Activated T-helper 1 cell treated with Interleukin-2 at 50 U/mL for 16 hours (primary cell): ENCODE measurements at regions not wholly inside any gene's neighbourhood (a gene's known extent, or its start where the extent isn't known, plus 50 kb on each side); places are given as distances from the start of the nearest gene placed in this dataset.

Experiments used
- DNase-seq: peaks from one replicate; pipeline ENCODE4 v3.0.0-alpha.2; 2020; ENCODE audit warnings: low read depth

DNA sequence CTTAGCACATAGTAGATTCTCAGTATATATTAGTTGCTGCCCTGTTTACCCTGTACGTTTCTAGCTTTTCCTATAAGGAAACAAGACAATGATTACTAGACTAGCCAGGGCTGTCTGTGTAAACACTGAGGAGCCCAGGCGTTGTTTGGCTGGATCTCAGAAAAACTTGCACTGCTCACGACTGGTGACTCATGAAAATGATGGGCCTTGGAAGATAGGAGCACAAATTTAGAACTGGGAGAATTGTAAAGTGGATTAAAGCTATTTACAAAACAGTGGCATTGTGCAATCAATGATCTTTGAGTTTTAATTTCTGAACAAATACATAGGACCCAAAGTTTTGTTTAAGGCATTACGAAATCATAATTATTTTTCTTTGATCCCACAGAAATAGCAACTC, 276.9 kb downstream of the FAM76B start:
- no peak for DNase-seq

DNA sequence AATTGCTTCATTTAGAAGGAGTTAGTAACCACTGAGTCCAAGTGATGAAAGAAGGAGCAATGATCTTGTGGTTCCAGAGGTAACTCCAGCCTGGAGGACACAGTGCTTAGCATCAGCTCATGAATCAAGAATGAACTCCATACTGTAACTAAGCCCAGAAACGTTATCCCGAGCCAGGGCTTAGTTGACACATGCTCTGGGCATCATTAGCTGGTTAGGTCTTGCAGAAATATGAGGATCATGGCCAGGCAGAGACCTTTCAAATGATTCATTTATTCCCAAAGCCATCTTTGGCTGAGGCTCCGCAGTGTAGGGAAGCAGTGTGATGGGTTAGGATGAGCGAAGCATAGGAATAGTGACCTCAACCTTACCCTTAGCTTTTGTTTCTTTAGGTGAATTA, 277.4 kb downstream of the FAM76B start:
- no peak for DNase-seq

DNA sequence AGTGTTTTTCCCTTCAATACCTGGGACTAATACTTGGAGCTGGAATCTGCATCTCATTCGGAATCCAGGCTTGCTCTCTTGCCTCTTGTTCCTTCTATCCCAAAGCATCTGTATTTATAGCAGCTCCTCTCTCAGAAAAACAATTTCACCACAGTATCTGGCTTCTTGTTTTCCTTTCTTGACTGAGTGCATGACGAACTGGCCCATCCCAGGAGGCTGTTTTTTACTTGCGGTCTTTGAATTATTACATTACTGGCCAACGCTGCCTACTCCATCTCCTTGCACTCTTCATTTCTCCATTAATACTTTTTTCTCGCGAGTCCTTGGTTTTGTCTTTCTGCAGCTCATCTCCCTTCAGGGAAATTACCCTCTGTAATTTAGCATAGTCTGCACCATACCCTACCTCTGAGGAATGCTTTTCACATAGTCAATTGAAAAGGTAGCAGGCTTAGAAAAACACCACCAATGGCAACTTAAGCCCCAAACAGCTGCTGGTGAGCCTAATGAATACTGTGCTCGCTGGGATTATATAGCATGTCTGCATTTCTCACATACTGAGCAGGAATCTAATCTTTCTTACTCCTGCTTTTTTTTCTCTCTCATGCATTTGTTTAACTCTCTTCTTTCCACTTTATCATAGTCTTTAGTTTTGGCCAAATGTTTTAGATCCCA, 277.4 kb upstream of the SESN3 start:
- no peak for DNase-seq

DNA sequence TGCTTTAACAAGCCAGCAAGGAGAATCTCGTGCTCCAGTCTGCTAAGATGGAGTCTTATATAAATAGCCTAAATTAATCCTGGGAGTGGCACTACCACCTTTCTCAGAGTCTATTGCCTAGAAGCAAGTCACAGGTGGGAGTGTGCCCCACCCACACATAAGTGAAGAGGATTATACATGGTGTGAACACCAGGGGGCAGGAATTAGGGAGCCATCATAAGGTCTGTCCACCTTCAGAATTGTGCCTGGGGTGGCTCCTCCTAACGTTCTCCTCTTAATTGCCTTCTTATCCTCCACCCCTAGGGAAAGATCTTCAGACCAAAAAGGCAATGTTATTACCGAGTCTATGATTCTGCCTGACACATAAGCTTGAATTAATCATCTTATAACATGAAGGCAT, 276.8 kb upstream of the SESN3 start:
- no peak for DNase-seq

DNA sequence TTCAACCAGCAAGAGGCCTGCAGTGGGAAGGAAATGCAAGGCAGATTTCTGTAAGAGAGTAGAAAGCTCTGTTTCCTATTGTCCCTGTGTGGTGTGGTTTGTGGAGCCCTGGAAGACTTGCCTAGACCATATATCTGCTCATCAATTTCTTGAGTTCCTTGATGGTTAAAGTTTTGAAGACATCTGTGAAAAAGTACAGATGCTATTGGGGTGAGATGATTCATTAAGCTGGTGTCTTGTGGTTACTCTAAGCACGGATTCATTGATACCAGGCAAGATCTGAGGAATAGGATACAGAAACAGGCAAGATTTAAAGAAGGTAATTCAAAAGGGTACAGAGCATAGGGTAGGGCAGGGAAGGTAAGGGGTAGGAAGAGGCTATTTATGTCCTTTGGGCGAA, 275.8 kb upstream of the SESN3 start:
- no peak for DNase-seq

DNA sequence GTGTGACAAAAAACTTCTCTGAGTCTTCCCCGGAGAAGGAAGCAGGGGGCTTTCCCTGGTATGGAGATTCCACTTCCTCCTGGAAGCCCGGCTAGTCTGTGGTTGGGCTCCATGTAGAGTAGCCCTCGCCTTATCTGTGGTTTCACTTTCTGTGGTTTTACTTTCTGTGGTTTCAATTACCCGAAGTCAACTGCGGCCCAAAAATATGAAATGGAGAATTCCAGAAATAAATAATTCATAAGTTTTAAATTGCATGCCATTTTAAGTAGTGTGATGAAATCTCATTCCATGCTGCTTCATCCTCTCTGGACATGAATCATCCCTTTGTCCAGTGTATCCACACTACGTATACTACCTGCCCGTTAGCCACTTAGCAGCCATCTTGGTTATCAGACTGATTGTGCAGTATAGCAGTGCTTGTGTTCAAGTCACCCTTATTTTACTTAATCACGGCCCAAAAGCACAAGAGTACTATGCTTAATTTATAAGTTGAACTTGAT, 275.0 kb upstream of the SESN3 start:
- no peak for DNase-seq

DNA sequence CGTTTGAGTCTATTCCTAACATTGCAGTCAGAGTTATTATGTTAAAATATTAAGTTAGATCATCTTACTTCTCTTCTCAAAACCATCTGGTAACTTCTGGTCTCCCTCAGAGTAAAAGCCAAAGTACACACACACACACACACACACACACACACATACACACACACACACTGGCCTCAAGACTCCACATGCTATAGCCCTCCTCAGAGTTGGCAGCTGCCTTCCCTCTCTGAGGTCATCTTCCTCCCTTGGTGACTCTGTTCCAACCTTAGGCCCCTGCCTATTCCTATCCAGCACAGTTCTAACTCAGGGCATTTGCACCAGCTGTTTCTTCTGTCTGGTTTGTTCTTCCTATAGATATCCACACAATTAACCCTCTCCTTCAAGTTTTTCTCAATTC, 272.0 kb upstream of the SESN3 start:
- no peak for DNase-seq

DNA sequence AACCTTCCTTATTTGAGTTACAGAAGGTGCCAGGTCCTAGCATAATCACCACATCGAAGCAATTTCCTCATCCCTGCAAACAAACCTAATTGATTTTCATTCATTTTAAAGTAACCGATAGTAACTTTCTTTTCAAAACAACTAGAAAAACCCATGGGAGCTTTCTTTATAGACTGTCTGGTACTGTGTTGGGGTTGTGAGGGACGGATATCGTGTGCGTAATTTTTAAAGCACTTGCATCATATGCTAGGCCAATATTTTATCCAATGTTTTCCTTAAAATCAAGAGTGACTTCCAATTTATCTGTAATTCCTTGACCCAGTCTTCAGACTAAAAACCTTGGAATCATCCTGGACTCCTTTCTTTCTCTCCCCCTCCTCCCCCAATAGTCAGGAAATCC, 271.5 kb upstream of the SESN3 start:
- DNase-seq = no peak

DNA sequence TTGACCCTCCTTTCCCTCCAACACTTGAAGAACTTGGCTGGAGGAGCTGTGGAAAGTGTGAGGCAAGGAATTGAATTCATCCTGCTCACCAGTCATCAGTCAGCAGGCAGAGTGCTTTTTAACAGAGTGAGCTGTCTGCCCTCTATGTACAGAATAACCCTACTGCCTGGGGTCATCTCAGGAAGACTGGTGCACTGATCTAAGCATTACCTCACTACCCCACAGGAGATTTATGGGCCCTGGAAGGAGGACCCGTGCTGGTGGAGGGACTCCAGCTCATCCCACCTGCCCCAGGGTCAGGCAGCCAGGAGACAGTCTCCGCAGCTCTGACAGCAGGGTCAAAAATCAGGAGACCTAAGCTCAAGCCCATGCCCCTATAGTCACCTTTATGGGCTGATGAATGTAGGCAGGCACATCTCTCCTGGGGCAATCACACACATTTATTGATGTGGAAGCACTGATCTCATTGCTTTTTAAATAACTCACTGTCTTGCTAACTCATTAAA, 270.8 kb upstream of the SESN3 start:
- DNase-seq = no peak

DNA sequence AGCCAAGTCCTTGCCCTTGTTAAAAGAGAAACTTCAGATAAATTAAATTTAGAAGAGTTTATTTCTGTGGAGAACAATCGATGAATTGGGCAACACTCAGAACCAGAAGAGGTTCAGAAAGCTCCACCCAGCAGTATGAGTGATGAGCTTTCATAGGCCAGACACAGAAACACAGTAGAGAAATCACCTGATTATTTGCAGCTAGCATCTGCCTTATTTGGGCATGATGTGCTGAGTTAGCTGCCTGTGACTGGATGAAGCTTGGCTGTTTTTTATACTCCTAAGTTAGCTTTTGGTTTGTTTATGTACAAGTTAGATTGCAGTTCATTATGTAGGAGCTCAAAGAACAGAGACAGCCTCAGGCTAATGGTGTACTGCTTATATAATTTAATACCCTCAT, 269.5 kb upstream of the SESN3 start:
- DNase-seq = no peak

DNA sequence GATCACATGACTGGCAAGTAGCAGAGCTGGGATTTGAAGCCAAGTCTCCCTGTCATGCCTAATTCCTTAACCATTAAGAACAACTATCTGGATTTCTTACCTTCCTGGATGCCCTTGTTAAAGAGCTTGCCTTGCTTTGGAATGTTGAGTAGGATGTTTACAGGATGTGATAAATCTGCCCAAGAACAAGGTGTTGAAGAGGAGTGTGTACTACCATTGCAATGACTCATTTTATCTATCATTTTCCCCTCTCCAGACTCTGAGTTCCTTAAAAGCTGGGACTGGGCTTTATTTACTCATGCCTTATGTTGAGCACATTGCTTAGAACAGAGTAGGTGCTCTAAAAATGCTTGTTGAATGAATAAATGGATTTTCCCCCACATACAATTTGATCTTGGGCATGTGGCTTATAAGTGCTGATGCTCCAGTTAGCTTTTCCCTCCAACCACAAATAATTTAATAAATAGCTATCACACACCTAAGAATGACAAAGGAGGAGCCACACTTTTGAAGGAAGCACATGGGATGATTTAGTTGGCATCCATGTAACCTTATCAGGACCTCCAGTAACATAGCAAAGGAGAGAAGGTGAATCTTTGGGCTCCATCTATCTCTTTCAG, 268.6 kb upstream of the SESN3 start:
- DNase-seq = no peak

DNA sequence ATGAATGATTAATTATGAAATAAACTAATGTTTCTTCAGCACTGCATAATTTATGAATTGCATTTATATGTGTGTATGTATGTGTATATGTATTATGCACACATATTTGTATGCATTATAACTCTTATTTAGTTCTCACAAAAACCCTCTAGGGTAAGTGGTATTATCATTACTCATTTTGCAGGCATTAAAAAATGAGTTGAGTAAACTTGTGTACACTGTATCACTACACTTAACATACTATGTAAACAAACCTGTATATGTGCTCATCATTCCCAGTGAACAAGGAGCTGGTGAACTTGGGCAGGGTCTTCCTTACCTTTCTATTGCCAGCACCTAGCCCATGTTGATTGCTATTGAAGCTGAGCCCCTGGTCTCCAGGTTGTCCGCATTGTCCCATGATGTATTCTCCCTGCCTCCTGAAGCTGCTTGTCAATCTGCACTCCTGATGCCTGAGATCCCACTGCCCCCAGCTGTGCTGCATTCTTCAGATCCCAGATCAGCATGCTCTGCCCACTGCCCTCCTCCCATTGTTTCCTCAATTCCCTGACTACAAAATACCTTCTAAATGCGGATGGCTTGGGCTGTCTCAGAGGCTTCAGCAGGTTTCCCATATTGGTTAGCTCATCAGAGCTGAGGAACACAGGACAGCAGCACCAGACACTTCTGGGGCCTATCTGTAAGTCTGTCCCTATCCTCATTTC, 267.9 kb upstream of the SESN3 start:
- no peak for DNase-seq

DNA sequence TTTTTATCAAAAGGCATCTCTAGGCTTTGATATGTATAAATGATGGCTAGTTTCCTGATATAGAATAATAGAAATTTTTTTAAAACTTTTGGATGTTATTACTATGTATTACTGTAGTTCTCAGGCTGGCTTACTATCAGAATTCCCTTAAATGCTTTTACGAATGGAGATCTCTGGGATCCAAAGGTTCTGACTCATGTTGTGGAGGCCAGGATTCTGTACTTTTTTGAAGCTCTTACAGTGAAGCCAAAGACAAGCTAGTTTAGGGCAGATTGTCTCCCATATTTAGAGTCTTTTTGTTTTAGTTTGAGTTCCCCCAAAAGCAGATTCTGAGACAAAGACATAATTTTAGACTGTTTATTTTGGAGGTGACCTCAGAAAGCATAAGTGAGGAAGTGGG, 265.9 kb upstream of the SESN3 start:
- no peak for DNase-seq

DNA sequence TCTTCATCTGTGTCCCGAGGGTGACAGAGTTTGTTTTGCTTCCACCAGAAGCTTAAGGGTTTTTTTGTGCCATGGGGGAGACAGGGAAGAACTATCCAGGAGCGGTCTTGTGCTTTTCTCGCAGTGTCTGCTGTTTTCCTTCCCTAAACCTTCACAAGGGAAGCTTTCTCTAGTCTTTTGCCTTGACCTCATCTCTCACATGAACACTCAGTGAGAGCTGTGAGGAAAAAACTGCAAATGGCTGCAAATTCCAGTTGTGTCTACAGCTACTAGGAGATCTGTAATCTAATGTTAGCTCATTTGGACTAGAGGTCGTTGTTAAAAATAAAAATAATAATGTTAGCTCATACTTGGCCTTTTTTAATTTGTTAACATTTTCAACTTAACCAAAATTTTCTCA, 264.7 kb upstream of the SESN3 start:
- no peak for DNase-seq

DNA sequence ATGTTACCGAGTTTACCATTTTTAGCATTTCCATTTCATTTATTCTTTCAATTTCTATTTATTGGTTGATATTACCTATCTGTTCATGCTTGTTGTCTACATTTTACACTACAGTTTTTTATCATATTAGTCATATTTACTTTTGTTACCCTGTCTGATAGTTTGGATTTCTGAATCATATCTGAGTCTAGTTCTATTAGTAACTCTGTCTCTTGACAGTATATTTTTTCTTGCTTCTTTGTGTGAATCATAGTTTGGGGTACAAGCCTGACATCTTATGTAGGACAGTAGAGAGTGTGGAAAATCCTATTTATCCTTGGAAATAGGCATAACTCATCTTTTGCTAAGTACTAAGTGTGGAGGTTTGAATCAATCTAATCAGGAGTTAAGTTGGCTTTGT, 263.9 kb upstream of the SESN3 start:
- DNase-seq = no peak

DNA sequence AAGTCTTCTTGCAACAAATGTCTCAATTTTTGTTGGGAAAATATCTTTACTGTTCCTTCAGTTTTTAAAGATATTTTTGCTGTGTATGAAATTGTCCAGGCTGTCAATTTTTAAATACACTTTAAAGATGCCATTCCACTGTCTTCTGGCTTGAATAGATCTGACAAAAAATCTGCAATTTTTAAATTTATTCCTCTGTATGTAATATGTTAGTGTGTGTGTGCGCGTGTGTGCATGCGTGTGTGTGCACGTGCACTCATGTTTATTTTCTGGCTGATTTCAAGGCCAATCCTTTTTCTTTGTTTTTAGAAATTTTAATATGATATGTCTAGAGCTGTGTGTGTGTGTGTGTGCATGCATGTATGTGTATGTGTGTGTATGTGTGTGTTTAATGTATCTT, 263.2 kb upstream of the SESN3 start:
- no peak for DNase-seq

DNA sequence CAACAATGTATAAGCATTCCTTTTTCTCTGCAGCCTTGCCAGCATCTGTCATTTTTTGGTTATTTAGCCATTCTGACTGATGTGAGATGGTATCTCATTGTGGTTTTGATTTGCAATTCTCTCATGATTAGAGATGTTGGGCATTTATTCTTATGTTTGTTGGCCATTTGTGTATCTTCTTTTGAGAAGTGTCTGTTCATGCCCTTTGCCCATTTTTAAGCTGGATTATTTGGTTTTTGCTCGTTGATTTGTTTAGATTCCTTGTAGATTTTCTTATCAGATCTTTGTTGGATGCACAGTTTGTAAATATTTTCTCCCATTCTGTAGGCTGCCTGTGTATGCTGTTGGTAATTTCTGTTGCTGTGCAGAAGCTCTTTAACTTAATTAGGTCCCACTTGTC, 259.6 kb upstream of the SESN3 start:
- no peak for DNase-seq

DNA sequence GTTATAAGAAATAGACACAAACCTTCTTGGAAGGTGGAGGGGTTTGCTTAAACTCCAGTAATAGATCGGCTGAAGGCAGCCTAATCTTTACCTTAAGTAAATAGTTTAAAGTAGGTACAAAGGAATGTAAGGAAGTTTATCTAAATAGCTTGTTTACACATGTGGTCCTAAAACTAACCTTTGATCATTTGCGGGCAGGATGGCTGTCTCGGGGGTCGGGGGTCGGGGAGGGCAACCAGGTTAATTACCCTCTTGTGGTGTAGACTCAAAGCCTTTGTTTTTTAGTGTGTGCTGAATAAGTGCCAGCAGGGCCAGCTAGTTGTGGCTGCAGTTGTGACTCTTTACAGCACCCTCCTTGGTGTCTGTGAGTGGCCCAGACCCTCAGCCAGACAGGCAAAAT, 256.9 kb upstream of the SESN3 start:
- DNase-seq = no peak

DNA sequence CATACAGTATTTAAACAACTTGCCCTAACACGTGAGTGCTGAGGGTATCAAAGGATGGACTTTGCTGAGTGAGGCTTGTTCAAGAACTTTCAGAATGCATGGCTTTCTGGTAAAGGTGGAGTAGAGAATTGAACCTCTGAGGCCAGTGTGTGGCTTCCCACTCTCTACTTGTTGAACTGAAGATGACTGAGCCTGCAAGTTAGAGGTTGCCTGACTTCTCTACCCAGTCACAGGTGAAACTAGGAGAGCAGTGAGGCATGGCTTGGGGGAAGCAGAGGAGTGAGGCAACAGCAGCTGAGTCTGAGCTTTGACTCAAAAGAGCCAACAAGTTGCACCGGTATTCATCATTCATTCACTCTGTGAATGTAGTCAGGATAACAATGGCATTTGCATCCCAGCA, 256.4 kb upstream of the SESN3 start:
- DNase-seq = no peak

DNA sequence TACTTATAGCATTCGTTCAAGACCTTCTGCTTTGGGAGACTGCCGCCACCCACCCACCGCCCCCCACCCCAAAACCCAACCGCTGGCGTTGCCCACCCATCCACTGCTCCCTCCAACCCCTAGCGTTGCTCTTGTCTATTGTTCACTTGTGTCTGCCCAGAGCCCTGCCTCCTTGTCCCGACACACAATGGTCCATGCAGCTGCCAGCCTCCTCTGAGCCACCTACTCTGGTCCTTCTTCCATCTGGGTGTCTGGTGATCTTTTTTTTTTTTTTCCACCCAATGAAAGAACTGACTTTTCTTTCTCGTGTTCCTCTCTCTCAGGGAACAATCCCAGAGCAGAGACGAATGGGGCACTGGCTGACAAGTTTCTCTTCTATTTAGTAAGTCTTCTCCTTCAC, 256.0 kb upstream of the SESN3 start:
- no peak for DNase-seq

DNA sequence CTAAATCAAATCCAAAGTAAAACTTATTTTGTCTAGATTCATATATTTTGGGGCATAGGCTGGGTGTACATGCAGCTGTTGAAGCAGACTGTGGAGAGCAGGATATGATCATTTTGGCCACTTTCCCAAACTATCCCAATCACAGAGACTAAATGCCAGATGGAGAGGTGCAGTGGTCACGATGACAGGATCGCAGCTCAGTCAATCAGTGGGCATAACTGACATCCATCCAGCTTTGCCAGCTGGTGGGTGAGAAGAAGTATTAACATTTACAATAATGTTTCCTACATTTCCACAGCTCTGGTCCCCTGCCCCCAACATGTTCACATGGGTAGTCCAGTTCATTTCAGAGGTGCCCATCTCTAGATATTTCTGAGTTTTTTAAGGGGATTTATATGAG, 255.5 kb upstream of the SESN3 start:
- no peak for DNase-seq

DNA sequence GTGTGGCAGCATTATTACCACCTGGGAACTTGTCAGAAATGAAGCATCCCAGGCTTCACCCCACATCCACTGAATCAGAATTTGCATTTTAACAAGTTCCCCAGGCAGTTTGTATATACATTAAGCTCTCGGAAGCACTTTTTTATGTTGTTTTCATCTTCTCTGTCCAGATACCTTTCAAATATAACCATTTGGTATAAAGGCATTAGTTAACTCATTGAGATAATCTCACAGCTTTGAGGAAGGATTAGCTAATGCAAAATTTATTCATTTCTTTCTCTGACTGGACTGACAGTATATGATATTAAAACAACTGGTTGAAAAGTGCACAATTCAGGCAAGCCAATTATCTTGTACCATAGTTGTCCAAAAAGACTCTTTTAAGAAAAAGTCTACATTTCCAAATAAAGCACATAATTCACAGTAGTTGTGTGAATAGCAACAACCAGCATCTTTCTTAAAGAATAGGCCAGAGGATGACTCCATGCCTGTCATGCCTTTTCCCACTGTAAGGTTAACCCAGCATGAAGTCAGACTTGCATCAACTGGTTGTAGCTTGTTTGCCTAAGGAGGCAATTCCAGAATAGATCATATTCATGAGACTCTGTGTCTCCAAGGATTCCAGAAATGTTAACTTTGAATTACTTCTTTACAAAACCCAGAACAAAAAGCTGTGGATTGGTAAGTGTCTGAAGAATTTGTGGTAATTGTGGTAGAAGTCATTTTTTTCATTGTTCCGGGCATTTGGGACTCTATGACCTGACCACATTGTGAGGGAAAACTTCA, 254.3 kb upstream of the SESN3 start:
- no peak for DNase-seq

DNA sequence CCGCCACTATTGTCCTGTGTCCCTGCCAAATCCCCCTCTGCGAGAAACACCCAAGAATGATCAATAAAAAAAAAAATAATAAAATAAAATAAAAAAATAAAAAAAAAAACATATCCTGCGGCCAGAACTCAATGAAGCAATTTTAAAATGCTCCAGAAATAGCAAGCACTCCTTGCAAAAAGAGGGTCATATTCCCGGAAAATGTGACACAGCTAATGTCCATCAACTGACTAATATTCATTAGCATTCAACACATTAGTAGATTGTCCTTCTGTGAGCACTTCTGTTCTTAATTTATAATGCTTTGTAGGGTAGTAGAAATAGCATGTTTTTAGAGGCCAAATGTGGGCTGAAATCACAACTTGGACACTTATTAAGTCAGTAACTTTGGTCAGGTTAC, 252.3 kb upstream of the SESN3 start:
- no peak for DNase-seq
